ENCODE measurements at regions not wholly inside any gene's neighbourhood (a gene's known extent, or its start where the extent isn't known, plus 50 kb on each side); places are given as distances from the start of the nearest gene placed in this dataset.
"Not testable (repeated sequence)": the region's sequence is repeated elsewhere in the genome, so short reads cannot be mapped to it uniquely, and the experiment has no call there.

DNA sequence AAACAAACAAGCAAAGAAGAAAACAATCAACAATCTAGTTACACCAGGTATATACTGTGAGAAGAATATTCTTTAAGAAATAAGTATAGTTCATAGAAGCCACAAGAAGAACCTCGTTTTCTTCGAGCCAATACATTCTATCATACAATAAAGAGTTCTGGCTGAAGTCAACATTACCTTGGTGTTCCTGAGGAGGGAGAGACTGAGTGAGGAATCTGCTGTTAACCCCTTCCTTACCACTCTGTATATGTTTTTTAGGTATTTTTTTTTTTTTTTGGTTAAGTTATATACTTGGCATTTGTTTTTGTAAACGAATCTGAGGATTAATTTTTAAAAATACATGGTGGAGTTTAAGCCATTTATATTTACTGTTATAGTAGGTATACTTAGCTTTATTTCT is 412.5 kb downstream of the NUP35 start:
- no peak for DNase-seq (ENCODE audit: extremely low read depth, insufficient read length)
- H3K36me3 ChIP-seq (ENCODE audit: control insufficient read depth, insufficient read depth, low read length): no peaks in the 10 kb centered on the region
- no peak overlapping the region for H3K4me3 ChIP-seq (replicated peaks; ENCODE audit: low read depth, low read length)
- TF ChIP-seq, protein P1, sequence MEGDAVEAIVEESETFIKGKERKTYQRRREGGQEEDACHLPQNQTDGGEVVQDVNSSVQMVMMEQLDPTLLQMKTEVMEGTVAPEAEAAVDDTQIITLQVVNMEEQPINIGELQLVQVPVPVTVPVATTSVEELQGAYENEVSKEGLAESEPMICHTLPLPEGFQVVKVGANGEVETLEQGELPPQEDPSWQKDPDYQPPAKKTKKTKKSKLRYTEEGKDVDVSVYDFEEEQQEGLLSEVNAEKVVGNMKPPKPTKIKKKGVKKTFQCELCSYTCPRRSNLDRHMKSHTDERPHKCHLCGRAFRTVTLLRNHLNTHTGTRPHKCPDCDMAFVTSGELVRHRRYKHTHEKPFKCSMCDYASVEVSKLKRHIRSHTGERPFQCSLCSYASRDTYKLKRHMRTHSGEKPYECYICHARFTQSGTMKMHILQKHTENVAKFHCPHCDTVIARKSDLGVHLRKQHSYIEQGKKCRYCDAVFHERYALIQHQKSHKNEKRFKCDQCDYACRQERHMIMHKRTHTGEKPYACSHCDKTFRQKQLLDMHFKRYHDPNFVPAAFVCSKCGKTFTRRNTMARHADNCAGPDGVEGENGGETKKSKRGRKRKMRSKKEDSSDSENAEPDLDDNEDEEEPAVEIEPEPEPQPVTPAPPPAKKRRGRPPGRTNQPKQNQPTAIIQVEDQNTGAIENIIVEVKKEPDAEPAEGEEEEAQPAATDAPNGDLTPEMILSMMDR (IDR thresholded peaks at IDR 0.05; ENCODE audit: insufficient read depth, low read length, poor library complexity, severe bottlenecking): no peak
- no peaks in the 10 kb centered on the region for H3K27me3 ChIP-seq (replicated peaks; ENCODE audit: control insufficient read depth, insufficient read depth, low read length)

DNA sequence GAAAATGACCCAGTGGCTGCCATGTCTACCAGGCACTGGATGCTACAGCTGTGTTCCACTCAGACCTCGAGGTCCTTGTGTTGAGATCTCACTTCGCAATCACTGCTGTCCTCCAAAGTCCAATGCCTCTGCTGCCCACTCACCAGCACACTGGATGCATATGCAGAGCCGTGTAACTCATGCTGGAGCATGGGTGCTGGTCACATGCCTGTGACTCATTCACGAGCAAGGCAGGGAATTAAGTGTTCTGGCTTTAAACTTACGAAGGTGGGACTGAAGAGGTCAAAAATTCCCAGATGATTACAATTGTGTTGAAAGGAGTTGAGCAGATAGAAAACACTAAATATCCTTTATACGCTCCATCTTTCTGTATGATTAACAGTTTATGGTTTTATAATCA is 417.5 kb downstream of the NUP35 start:
- Histone ChIP-seq H3K4me3 (replicated peaks; ENCODE audit: low read depth, low read length) (no peak overlapping the region), H3K27me3 (replicated peaks; ENCODE audit: control insufficient read depth, insufficient read depth, low read length) (no peaks in the 10 kb centered on the region), H3K36me3 (ENCODE audit: control insufficient read depth, insufficient read depth, low read length) (no peaks in the 10 kb centered on the region)
- DNase-seq (ENCODE audit: extremely low read depth, insufficient read length): no peak
- TF ChIP-seq, protein P1 (IDR thresholded peaks at IDR 0.05; ENCODE audit: insufficient read depth, low read length, poor library complexity, severe bottlenecking): no peak

DNA sequence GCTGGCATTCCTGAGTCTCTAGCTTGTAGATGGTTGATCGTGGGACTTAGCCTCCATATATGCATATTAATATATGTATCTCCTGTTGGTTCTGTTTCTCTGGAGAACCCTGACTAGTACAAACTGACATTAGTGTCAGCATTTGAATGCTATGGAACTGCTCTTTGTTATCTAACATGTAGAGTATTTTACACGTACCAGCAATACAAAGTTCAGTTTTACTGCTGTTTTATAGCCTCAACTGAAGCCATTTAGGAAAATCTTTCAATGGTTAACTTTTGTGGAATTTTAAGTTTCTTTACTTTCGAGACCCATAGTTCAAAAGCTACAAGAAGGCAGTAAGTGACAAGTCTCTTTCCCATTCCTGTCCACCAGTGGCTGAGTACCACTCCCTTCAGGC is 418.4 kb downstream of the NUP35 start:
- H3K36me3 ChIP-seq (ENCODE audit: control insufficient read depth, insufficient read depth, low read length): no peaks in the 10 kb centered on the region
- no peak overlapping the region for H3K4me3 ChIP-seq (replicated peaks; ENCODE audit: low read depth, low read length)
- no peaks in the 10 kb centered on the region for H3K27me3 ChIP-seq (replicated peaks; ENCODE audit: control insufficient read depth, insufficient read depth, low read length)
- DNase-seq (ENCODE audit: extremely low read depth, insufficient read length): no peak
- TF ChIP-seq, protein P1 (IDR thresholded peaks at IDR 0.05; ENCODE audit: insufficient read depth, low read length, poor library complexity, severe bottlenecking): no peak

DNA sequence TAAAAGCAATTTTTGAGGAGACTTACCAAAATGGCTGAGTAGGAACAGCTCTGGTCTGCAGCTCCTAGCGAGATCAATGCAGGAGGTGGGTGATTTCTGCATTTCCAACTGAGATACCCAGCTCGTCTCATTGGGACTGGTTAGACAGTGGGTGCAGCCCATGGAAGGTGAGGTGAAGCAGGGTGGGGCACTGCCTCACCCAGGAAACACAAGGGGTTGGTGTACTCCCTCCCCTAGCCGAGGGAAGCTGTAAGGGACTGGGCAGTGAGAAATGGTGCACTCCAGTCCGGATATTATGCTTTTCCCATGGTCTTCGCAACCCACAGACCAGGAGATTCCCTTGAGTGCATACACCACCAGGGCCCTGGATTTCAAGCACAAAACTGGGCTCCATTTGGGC is 419.0 kb downstream of the NUP35 start:
- Histone ChIP-seq H3K4me3 (replicated peaks; ENCODE audit: low read depth, low read length) (peak overlapping the region; percentile 4; the same call in 1 of the 2 replicates), H3K27me3 (replicated peaks; ENCODE audit: control insufficient read depth, insufficient read depth, low read length) (no peaks in the 10 kb centered on the region), H3K36me3 (ENCODE audit: control insufficient read depth, insufficient read depth, low read length) (no peaks in the 10 kb centered on the region)
- DNase-seq (ENCODE audit: extremely low read depth, insufficient read length): no peak
- TF ChIP-seq, protein P1 (IDR thresholded peaks at IDR 0.05; ENCODE audit: insufficient read depth, low read length, poor library complexity, severe bottlenecking): no peak

DNA sequence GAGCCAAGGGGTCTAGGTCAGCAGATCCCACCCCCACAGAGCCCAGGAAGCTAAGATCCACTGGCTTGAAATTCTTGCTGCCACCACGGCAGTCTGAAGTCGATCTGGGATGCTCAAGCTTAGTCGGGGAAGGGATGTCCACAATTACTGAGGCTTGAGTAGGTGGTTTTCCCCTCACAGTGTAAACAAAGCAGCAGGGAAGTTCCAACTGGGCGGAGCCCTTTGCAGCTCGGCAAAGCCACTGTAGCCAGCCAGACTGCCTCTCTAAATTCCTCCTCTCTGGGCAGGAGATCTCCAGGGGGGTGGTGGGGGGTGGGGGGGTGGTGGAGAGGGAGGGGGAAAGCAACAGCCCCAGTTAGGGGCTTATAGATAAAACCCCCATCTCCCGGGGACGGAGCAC is 419.5 kb downstream of the NUP35 start:
- peak; percentile 23 for DNase-seq (ENCODE audit: extremely low read depth, insufficient read length)
- H3K27me3 ChIP-seq (replicated peaks; ENCODE audit: control insufficient read depth, insufficient read depth, low read length): no peaks in the 10 kb centered on the region
- no peaks in the 10 kb centered on the region for H3K36me3 ChIP-seq (ENCODE audit: control insufficient read depth, insufficient read depth, low read length)
- H3K4me3 ChIP-seq (replicated peaks; ENCODE audit: low read depth, low read length): peak overlapping the region; percentile 4
- TF ChIP-seq, protein P1 (IDR thresholded peaks at IDR 0.05; ENCODE audit: insufficient read depth, low read length, poor library complexity, severe bottlenecking): no peak

DNA sequence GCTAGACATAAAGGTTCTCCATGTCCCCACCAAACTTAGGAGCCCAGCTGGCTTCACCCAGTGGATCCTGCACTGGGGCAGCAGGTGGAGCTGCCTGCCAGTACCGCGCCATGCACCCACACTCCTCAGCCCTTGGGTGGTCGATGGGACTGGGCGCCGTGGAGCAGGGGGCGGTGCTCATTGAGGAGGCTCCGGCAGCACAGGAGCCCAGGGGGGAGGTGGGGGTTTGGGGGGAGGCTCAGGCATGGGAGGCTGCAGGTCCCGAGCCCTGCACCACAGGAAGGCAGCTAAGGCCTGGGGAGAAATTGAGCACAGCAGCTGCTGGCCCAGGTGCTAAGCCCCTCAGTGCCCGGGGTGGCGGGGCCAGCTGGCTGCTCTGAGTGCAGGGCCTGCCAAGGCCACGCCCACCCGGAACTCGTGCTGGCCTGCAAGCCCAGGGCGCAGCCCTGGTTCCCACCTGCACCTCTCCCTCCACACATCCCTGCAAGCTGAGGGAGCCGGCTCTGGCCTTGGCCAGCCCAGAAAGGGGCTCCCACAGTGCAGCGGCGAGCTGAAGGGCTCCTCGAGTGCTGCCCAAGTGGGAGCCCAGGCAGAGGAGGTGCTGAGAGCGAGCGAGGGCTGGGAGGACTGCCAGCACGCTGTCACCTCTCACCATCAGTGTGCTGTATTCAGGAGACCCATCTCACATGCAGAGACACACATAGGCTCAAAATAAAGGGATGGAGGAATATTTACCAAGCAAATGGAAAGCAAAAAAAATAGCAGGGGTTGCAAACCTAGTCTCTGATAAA is 422.5 kb downstream of the NUP35 start:
- H3K36me3 ChIP-seq (ENCODE audit: control insufficient read depth, insufficient read depth, low read length); H3K27me3 ChIP-seq (replicated peaks; ENCODE audit: control insufficient read depth, insufficient read depth, low read length); H3K4me3 ChIP-seq (replicated peaks; ENCODE audit: low read depth, low read length); DNase-seq (ENCODE audit: extremely low read depth, insufficient read length): not testable (repeated sequence)

Measured in GM06990 (cell line).